Fibroblast of skin of back (primary cell): ENCODE measurements at regions not wholly inside any gene's neighbourhood (a gene's known extent, or its start where the extent isn't known, plus 50 kb on each side); places are given as distances from the start of the nearest gene placed in this dataset.

ENCODE experiments used
- DNase-seq: peaks from one replicate; pipeline ENCODE4 v3.0.0-alpha.2; 2013

- no peak for DNase-seq
Measured at GRCh38 chr2:129724021-129724757, 255.3 kb upstream of the RAB6C start.

- DNase-seq: no peak
Measured at GRCh38 chr2:129726216-129726615, 253.2 kb upstream of the RAB6C start.

- DNase-seq: no peak
Measured at GRCh38 chr2:129727286-129727685, 252.2 kb upstream of the RAB6C start.

- no peak for DNase-seq
Measured at GRCh38 chr2:129728035-129728972, 251.2 kb upstream of the RAB6C start.

GRCh38 chr2:129729011-129729410 lies 250.5 kb upstream of the RAB6C start:
- no peak for DNase-seq

GRCh38 chr2:129729646-129730045 lies 249.8 kb upstream of the RAB6C start:
- no peak for DNase-seq

GRCh38 chr2:129730979-129731378 lies 248.5 kb upstream of the RAB6C start:
- DNase-seq: no peak

- no peak for DNase-seq
Measured at GRCh38 chr2:129731907-129732629, 247.4 kb upstream of the RAB6C start.

GRCh38 chr2:129732630-129733026 lies 246.8 kb upstream of the RAB6C start:
- DNase-seq: no peak

GRCh38 chr2:129733041-129733440 lies 246.4 kb upstream of the RAB6C start:
- DNase-seq: no peak

- no peak for DNase-seq
Measured at GRCh38 chr2:129733579-129733978, 245.9 kb upstream of the RAB6C start.

- no peak for DNase-seq
Measured at GRCh38 chr2:129734343-129735034, 245.0 kb upstream of the RAB6C start.

- DNase-seq: no peak
Measured at GRCh38 chr2:129735576-129735975, 243.9 kb upstream of the RAB6C start.

- no peak for DNase-seq
Measured at GRCh38 chr2:129737660-129738527, 241.6 kb upstream of the RAB6C start.

- no peak for DNase-seq
Measured at GRCh38 chr2:129738799-129739198, 240.7 kb upstream of the RAB6C start.

- no peak for DNase-seq
Measured at GRCh38 chr2:129740504-129740903, 239.0 kb upstream of the RAB6C start.

GRCh38 chr2:129741165-129741564 lies 238.3 kb upstream of the RAB6C start:
- no peak for DNase-seq

- no peak for DNase-seq
Measured at GRCh38 chr2:129741623-129742022, 237.8 kb upstream of the RAB6C start.

- no peak for DNase-seq
Measured at GRCh38 chr2:129742415-129743180, 236.9 kb upstream of the RAB6C start.

- DNase-seq: no peak
Measured at GRCh38 chr2:129744141-129744540, 235.3 kb upstream of the RAB6C start.

GRCh38 chr2:129744649-129745048 lies 234.8 kb upstream of the RAB6C start:
- DNase-seq: no peak
